ENCODE measurements at regions not wholly inside any gene's neighbourhood (a gene's known extent, or its start where the extent isn't known, plus 50 kb on each side); places are given as distances from the start of the nearest gene placed in this dataset.

DNA sequence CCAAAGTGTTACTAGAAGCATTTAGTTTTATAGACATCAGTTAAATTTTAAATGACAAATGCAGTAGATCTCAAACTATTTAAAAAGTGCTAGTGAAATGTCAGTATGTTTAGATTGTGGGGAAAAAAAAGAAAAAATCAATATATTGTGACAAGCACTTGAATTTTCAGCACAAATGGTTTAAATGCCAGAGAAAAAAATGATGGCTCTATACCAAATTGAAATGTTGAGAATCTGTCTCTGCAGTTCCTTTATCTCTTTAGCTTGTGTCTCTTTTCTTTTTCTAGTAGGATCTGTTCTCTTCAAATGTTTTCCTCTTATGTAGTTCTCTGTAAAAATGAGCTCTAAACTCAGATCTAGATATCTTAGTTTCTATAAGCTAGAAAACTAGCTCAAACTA lies 682.6 kb upstream of the GCFC2 start:
- TF ChIP-seq, protein P1, sequence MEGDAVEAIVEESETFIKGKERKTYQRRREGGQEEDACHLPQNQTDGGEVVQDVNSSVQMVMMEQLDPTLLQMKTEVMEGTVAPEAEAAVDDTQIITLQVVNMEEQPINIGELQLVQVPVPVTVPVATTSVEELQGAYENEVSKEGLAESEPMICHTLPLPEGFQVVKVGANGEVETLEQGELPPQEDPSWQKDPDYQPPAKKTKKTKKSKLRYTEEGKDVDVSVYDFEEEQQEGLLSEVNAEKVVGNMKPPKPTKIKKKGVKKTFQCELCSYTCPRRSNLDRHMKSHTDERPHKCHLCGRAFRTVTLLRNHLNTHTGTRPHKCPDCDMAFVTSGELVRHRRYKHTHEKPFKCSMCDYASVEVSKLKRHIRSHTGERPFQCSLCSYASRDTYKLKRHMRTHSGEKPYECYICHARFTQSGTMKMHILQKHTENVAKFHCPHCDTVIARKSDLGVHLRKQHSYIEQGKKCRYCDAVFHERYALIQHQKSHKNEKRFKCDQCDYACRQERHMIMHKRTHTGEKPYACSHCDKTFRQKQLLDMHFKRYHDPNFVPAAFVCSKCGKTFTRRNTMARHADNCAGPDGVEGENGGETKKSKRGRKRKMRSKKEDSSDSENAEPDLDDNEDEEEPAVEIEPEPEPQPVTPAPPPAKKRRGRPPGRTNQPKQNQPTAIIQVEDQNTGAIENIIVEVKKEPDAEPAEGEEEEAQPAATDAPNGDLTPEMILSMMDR (IDR thresholded peaks at IDR 0.05) = no peak
- no peak for TF ChIP-seq ZFX (IDR thresholded peaks at IDR 0.05; ENCODE audit: borderline replicate concordance)
